GM12878 (cell line): ENCODE measurements at regions not wholly inside any gene's neighbourhood (a gene's known extent, or its start where the extent isn't known, plus 50 kb on each side); places are given as distances from the start of the nearest gene placed in this dataset.

Source experiments
- ATAC-seq: fragments of 200-7000 bp; cut with Tn5 transposase; 3 replicates; pipeline ENCODE4 v1.9.1; 2020; ENCODE audit warnings: mild to moderate bottlenecking, moderate library complexity
- BruUV-seq: library from RNA; stranded (reverse); fragments of 400-500 nt; replicated peaks from 2 replicates; lab custom pipeline; 2021; lab: Mats Ljungman, UMichigan
- CTCF ChIA-PET: fragments of 300-600 bp; sonication (Branson Sonifier 250); formaldehyde crosslinking; extraction: SDS; loops from one replicate; lab custom pipeline; 2021; ENCODE audit warnings: inconsistent platforms; lab: Yijun Ruan, JAX
- POLR2A ChIA-PET: fragments of 350-600 bp; formaldehyde crosslinking; extraction: SDS; loops from one replicate; lab custom pipeline; 2021; ENCODE audit warnings: inconsistent platforms; lab: Charles Lee
- RAD21 ChIA-PET: fragments of 300-600 bp; sonication (Branson Sonifier 250); formaldehyde crosslinking; loops from one replicate; lab custom pipeline; 2023; ENCODE audit warnings: antibody characterized with exemption; ENCODE audit not compliant: unreplicated experiment; lab: Charles Lee
- SMC1A ChIA-PET: fragments of 300-600 bp; sonication (Branson Sonifier 250); formaldehyde crosslinking; loops from one replicate; lab custom pipeline; 2023; ENCODE audit not compliant: unreplicated experiment, uncharacterized antibody; lab: Charles Lee
- DNase-seq: peaks from one replicate; pipeline ENCODE4 v3.0.0-alpha.2; 2011; ENCODE audit warnings: low read depth, low spot score
- FAIRE-seq: peaks from 3 replicates; lab custom pipeline; 2011; peaks lifted over from hg19 to GRCh38; lab: Jason Lieb, UNC
- H2AFZ ChIP-seq: 2 replicates; pipeline ENCODE4 v1.6.0; 2011; ENCODE audit warnings: low read depth, low read length, control low read depth; ENCODE audit not compliant: control insufficient read depth
- H3K27ac ChIP-seq: 2 replicates; pipeline ENCODE4 v1.5.1; 2011; ENCODE audit warnings: control low read depth; ENCODE audit not compliant: control insufficient read depth, insufficient read depth
- H3K27me3 ChIP-seq, 2 experiments: replicated peaks in 1 of 2; 2 replicates each; pipeline versions ENCODE4 v1.6.0 to v1.6.1; 2011; ENCODE audit warnings: low read length in 1 of 2; ENCODE audit not compliant: control insufficient read depth in 2 of 2, insufficient read depth in 2 of 2
- H3K36me3 ChIP-seq, 2 experiments: 2 replicates each; pipeline ENCODE4 v1.5.1; 2011; ENCODE audit warnings: low read length in 1 of 2; ENCODE audit not compliant: control insufficient read depth in 2 of 2, insufficient read depth in 2 of 2
- H3K4me1 ChIP-seq: 2 replicates; pipeline ENCODE4 v1.6.1; 2011; ENCODE audit warnings: mild to moderate bottlenecking, low read length, moderate library complexity, mixed read lengths; ENCODE audit not compliant: control insufficient read depth, insufficient read depth
- H3K4me2 ChIP-seq: 2 replicates; pipeline ENCODE4 v1.6.0; 2011; ENCODE audit warnings: control low read depth; ENCODE audit not compliant: control insufficient read depth, insufficient read depth
- H3K4me3 ChIP-seq: fragments of 200-600 bp; sonication (generic); 2 replicates; pipeline ENCODE4 v1.5.1; 2016
- H3K79me2 ChIP-seq: 2 replicates; pipeline ENCODE4 v1.6.0; 2011; ENCODE audit warnings: low read length; ENCODE audit not compliant: control insufficient read depth, insufficient read depth
- H3K9ac ChIP-seq: 2 replicates; pipeline ENCODE4 v1.8.0; 2011; ENCODE audit warnings: low read length, control low read depth, mixed read lengths; ENCODE audit not compliant: control insufficient read depth, insufficient read depth
- H3K9me3 ChIP-seq: replicated peaks from 3 replicates; pipeline ENCODE4 v1.5.1; 2011; ENCODE audit warnings: mild to moderate bottlenecking, low read length; ENCODE audit not compliant: control insufficient read depth, insufficient read depth
- H4K20me1 ChIP-seq: 2 replicates; pipeline ENCODE4 v1.6.0; 2011; ENCODE audit not compliant: control insufficient read depth, insufficient read depth
- ATF3 ChIP-seq: IDR thresholded peaks from 2 replicates; pipeline ENCODE4 v1.6.1; 2011; ENCODE audit warnings: low read depth, mild to moderate bottlenecking, low read length, moderate library complexity, borderline replicate concordance; ENCODE audit errors: extremely low read depth
- BCL11A ChIP-seq: IDR thresholded peaks from 2 replicates; pipeline ENCODE4 v1.6.1; 2011; ENCODE audit warnings: low read depth, low read length
- CEBPZ ChIP-seq: fragments of 150-350 bp; IDR thresholded peaks from 2 replicates; pipeline ENCODE4 v1.6.1; 2016; ENCODE audit warnings: low read depth, low read length
- CREB1 ChIP-seq: IDR thresholded peaks from 2 replicates; pipeline ENCODE4 v1.6.1; 2012; ENCODE audit warnings: low read depth, mild to moderate bottlenecking, inconsistent platforms
- ETV6 ChIP-seq, 2 experiments: fragments of 450-650 bp in 1 of 2; IDR thresholded peaks in 1 of 2; conservative IDR thresholded peaks in 1 of 2; 2 replicates each; pipeline ENCODE4 v1.6.1; 2014; ENCODE audit warnings: antibody characterized with exemption in 1 of 2, borderline replicate concordance in 1 of 2, low read depth in 1 of 2, mild to moderate bottlenecking in 1 of 2, moderate library complexity in 1 of 2
- KAT2A ChIP-seq: conservative IDR thresholded peaks from 2 replicates; pipeline ENCODE4 v1.6.1; 2011; ENCODE audit warnings: low read depth, low read length; ENCODE audit not compliant: control insufficient read depth
- KDM1A ChIP-seq: fragments of 200-600 bp; sonication (generic); IDR thresholded peaks from 2 replicates; pipeline ENCODE4 v1.6.1; 2016; ENCODE audit warnings: borderline replicate concordance
- PAX5 ChIP-seq: IDR thresholded peaks from 2 replicates; pipeline ENCODE4 v1.6.1; 2011; ENCODE audit warnings: low read depth, low read length, borderline replicate concordance
- POLR2A ChIP-seq: IDR thresholded peaks from 2 replicates; pipeline ENCODE4 v1.6.1; 2011; ENCODE audit warnings: low read depth, mild to moderate bottlenecking, low read length
- PRDM15 ChIP-seq: fragments of 450-650 bp; formaldehyde crosslinking; IDR thresholded peaks from 2 replicates; pipeline ENCODE4 v1.4.0; 2020; ENCODE audit warnings: mild to moderate bottlenecking, moderate library complexity
- RUNX3 ChIP-seq: IDR thresholded peaks from 2 replicates; pipeline ENCODE4 v1.6.1; 2012; ENCODE audit warnings: low read length, inconsistent platforms
- SIX5 ChIP-seq: IDR thresholded peaks from 2 replicates; pipeline ENCODE4 v1.6.1; 2011; ENCODE audit warnings: mild to moderate bottlenecking, low read depth, low read length, moderate library complexity; ENCODE audit not compliant: severe bottlenecking
- WGBS: methylation state at CpG from one replicate; pipeline ENCODE4 v1.1.6; 2016; ENCODE audit warnings: low lambda C conversion rate; ENCODE audit not compliant: insufficient replicate concordance, insufficient coverage; ENCODE audit errors: missing lambda C conversion rate; 5-methylcytosine and 5-hydroxymethylcytosine counted together
- in situ Hi-C: fragments of 300-500 bp; cut with MboI; formaldehyde crosslinking; loops from 9 replicates; pipeline ENCODE4 v1.14.3; 2018; ENCODE audit warnings: mixed read lengths
- intact Hi-C: fragments of 100-400 bp; cut with micrococcal nuclease; formaldehyde crosslinking; loops from one replicate; pipeline ENCODE4 v1.14.2; 2022; ENCODE audit not compliant: unreplicated experiment
- TF ChIP-seq, protein P1 (sequence below): fragments of 450-650 bp; conservative IDR thresholded peaks from 2 replicates; pipeline ENCODE4 v1.6.1; 2017; ENCODE audit warnings: mild to moderate bottlenecking, moderate library complexity
- TF ChIP-seq, protein P2 (sequence below): fragments of 150-350 bp; IDR thresholded peaks from 2 replicates; pipeline ENCODE4 v1.6.1; 2014; ENCODE audit warnings: mild to moderate bottlenecking, low read depth, low read length

GRCh38 chr5:88938488-88938887, 55.5 kb upstream of the MEF2C start:
- FAIRE-seq = no peak
- ChIA-PET CTCF (interaction anchor here (0.6 to 1.1 kb wide), 2 partner anchors 12 to 69 kb away, joined by 3 read pairs; no protein-coding TSS in a partner anchor), SMC1A (interaction anchor here (1.1 to 1.2 kb wide), 2 partner anchors 9 to 212 kb away, joined by 3 to 4 read pairs; no protein-coding TSS in a partner anchor), RAD21 (no interaction called here), POLR2A (no interaction called here)
- Histone ChIP-seq H3K36me3 (no peaks in the 10 kb centered on the region), H3K4me2 (no peak overlapping the region), H3K4me3 (no peak overlapping the region), H3K79me2 (no peaks in the 10 kb centered on the region), H3K9ac (no peak overlapping the region), H3K27ac (no peak overlapping the region), H3K9me3 (no peaks in the 10 kb centered on the region), H2AFZ (no peak overlapping the region), H4K20me1 (no peaks in the 10 kb centered on the region), H3K4me1 (no peaks in the 10 kb centered on the region), H3K27me3 (no peaks in the 10 kb centered on the region)
- ATAC-seq = no peak
- intact Hi-C loops = no loop called here
- BruUV-seq = no TSS peak
- WGBS = 78% methylated on average over 3 of the region's 3 CpGs
- TF ChIP-seq RUNX3 = no peak
- TF ChIP-seq POLR2A = no peak
- TF ChIP-seq PAX5 = no peak
- no peak for TF ChIP-seq CEBPZ
- TF ChIP-seq SIX5 = no peak
- TF ChIP-seq BCL11A = no peak
- TF ChIP-seq ETV6 (conservative IDR thresholded peaks at IDR 0.05 in 1 of 2, IDR thresholded peaks at IDR 0.05 in 1 of 2; ENCODE audit: borderline replicate concordance in 1 of 2, low read depth in 1 of 2) = no peak
- TF ChIP-seq, protein P1, sequence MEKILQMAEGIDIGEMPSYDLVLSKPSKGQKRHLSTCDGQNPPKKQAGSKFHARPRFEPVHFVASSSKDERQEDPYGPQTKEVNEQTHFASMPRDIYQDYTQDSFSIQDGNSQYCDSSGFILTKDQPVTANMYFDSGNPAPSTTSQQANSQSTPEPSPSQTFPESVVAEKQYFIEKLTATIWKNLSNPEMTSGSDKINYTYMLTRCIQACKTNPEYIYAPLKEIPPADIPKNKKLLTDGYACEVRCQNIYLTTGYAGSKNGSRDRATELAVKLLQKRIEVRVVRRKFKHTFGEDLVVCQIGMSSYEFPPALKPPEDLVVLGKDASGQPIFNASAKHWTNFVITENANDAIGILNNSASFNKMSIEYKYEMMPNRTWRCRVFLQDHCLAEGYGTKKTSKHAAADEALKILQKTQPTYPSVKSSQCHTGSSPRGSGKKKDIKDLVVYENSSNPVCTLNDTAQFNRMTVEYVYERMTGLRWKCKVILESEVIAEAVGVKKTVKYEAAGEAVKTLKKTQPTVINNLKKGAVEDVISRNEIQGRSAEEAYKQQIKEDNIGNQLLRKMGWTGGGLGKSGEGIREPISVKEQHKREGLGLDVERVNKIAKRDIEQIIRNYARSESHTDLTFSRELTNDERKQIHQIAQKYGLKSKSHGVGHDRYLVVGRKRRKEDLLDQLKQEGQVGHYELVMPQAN = no peak
- no peak for TF ChIP-seq KDM1A
- TF ChIP-seq, protein P2, sequence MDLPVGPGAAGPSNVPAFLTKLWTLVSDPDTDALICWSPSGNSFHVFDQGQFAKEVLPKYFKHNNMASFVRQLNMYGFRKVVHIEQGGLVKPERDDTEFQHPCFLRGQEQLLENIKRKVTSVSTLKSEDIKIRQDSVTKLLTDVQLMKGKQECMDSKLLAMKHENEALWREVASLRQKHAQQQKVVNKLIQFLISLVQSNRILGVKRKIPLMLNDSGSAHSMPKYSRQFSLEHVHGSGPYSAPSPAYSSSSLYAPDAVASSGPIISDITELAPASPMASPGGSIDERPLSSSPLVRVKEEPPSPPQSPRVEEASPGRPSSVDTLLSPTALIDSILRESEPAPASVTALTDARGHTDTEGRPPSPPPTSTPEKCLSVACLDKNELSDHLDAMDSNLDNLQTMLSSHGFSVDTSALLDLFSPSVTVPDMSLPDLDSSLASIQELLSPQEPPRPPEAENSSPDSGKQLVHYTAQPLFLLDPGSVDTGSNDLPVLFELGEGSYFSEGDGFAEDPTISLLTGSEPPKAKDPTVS = no peak
- TF ChIP-seq CREB1 = no peak
- no peak for TF ChIP-seq PRDM15 (CRISPR knock-in tag)
- TF ChIP-seq KAT2A = no peak
- no peak for TF ChIP-seq ATF3
- in situ Hi-C loops = no loop called here
- DNase-seq = no peak
